ENCODE measurements at regions not wholly inside any gene's neighbourhood (a gene's known extent, or its start where the extent isn't known, plus 50 kb on each side); places are given as distances from the start of the nearest gene placed in this dataset.

DNA sequence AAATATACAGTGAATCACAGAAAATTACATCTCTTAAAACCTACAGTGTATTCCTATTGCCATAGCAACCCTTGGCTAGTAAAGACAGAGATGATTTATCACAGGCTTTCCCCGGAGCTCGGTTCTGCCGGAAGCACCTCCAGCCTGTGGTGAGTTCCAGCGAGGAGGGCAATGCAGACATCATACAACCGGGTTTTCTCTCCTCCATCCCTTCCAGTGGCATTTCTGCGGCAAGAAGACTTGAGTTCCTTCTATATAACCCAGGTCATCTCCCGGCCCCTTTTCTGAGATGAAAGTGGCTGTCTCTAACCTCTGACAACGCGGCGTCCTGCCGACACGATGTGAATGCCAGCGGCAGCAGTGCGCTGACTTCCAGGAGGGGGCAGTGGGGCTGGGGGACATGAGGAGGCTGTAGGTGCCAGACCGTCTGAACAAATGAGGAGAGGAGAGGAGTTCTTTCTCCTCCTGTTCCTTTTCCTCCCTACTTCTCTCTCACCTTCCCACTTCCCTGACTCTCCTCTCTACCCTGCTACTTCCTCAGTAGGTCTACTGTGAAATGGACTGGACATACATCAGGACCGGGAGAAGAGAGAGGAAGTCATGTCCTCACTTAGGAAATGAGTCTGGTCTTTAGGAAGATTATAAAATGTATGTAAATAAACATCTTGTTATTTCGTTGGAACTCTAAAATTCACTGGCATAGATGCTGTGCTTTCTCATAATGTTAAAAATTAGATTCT is 68.6 kb upstream of the MAX start:
- TF ChIP-seq POLR2A (IDR thresholded peaks at IDR 0.05): no peak
- TF ChIP-seq, protein P1, sequence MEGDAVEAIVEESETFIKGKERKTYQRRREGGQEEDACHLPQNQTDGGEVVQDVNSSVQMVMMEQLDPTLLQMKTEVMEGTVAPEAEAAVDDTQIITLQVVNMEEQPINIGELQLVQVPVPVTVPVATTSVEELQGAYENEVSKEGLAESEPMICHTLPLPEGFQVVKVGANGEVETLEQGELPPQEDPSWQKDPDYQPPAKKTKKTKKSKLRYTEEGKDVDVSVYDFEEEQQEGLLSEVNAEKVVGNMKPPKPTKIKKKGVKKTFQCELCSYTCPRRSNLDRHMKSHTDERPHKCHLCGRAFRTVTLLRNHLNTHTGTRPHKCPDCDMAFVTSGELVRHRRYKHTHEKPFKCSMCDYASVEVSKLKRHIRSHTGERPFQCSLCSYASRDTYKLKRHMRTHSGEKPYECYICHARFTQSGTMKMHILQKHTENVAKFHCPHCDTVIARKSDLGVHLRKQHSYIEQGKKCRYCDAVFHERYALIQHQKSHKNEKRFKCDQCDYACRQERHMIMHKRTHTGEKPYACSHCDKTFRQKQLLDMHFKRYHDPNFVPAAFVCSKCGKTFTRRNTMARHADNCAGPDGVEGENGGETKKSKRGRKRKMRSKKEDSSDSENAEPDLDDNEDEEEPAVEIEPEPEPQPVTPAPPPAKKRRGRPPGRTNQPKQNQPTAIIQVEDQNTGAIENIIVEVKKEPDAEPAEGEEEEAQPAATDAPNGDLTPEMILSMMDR (IDR thresholded peaks at IDR 0.05): peak in 3 of 6 experiments; percentile 23 to 26 (median 25)
